H1 (cell line): ENCODE measurements at regions not wholly inside any gene's neighbourhood (a gene's known extent, or its start where the extent isn't known, plus 50 kb on each side); places are given as distances from the start of the nearest gene placed in this dataset.

ENCODE experiments used
- BCL11A ChIP-seq, 2 experiments: IDR thresholded peaks; one replicate each; pipeline ENCODE4 v1.6.1; 2011; ENCODE audit warnings: low read depth in 2 of 2, low read length in 2 of 2, mild to moderate bottlenecking in 2 of 2
- CEBPB ChIP-seq: IDR thresholded peaks from 2 replicates; pipeline ENCODE4 v1.6.1; 2012; ENCODE audit warnings: low read depth, low read length
- JUND ChIP-seq: IDR thresholded peaks from 2 replicates; pipeline ENCODE4 v1.6.1; 2011; ENCODE audit warnings: mild to moderate bottlenecking, improper control_type of control experiment, low read length
- PHF8 ChIP-seq: fragments of 200-600 bp; sonication (generic); conservative IDR thresholded peaks from 2 replicates; pipeline ENCODE4 v1.7.1; 2012; ENCODE audit warnings: low read depth, mild to moderate bottlenecking, inconsistent platforms, low read length, moderate library complexity
- POLR2AphosphoS5 ChIP-seq: IDR thresholded peaks from 2 replicates; pipeline ENCODE4 v1.6.1; 2011; ENCODE audit warnings: low read depth, low read length
- RBBP5 ChIP-seq: IDR thresholded peaks from 2 replicates; pipeline ENCODE4 v1.7.1; 2012; ENCODE audit warnings: low read depth, mild to moderate bottlenecking, inconsistent platforms, low read length, moderate library complexity, borderline replicate concordance

DNA sequence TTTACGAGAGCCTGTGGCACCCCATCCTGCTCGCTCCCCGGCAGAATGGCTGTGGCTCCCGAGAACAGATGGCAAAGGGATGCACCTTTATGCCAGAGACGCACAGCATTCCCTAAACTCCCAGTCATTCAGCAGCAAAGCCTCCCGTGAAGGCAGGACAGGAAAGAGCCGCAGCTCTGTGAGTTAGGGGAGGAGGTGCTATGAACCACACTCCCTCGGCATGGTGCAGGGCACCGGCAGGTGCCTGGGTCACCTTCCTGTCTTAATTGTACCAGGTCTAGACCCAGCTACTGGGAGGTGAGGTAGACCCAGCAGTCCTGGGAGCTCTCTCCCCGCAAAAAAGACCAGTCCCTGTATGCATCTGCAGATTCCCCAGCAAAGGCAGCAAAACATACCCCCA lies 149.8 kb downstream of the TWIST2 start (continued):
- no peak for TF ChIP-seq PHF8
- TF ChIP-seq POLR2AphosphoS5 = no peak
- TF ChIP-seq RBBP5 = no peak
- TF ChIP-seq CEBPB = no peak
- TF ChIP-seq BCL11A (IDR thresholded peaks at IDR 0.05; ENCODE audit: low read depth in 2 of 2, low read length in 2 of 2) = no peak
- no peak for TF ChIP-seq JUND
- TF ChIP-seq, all 59 proteins: peak for 0
